ENCODE measurements at regions not wholly inside any gene's neighbourhood (a gene's known extent, or its start where the extent isn't known, plus 50 kb on each side); places are given as distances from the start of the nearest gene placed in this dataset.

GRCh38 chr9:124135813-124136365, 121.9 kb upstream of the NEK6 start:
- TF ChIP-seq CTCF (conservative IDR thresholded peaks at IDR 0.05; ENCODE audit: low read length) (no peak), EZH2phosphoT487 (IDR thresholded peaks at IDR 0.05; ENCODE audit: borderline replicate concordance, low read depth, low read length) (no peak)

Data from OCI-LY7 (cell line).